ENCODE measurements at regions not wholly inside any gene's neighbourhood (a gene's known extent, or its start where the extent isn't known, plus 50 kb on each side); places are given as distances from the start of the nearest gene placed in this dataset.

GRCh38 chr13:40346592-40346991 lies 319.8 kb downstream of the FOXO1 start:
- TF ChIP-seq CTBP1 (IDR thresholded peaks at IDR 0.05; ENCODE audit: borderline replicate concordance) (no peak), FOXM1 (IDR thresholded peaks at IDR 0.05; ENCODE audit: borderline replicate concordance) (no peak), BHLHE40 (IDR thresholded peaks at IDR 0.05; ENCODE audit: borderline replicate concordance) (no peak), ZNF384 (IDR thresholded peaks at IDR 0.05) (no peak), SUZ12 (IDR thresholded peaks at IDR 0.05) (no peak), LEF1 (IDR thresholded peaks at IDR 0.05; ENCODE audit: borderline replicate concordance) (no peak), TARDBP (IDR thresholded peaks at IDR 0.05) (no peak)
